NT2/D1 (cell line): ENCODE measurements at regions not wholly inside any gene's neighbourhood (a gene's known extent, or its start where the extent isn't known, plus 50 kb on each side); places are given as distances from the start of the nearest gene placed in this dataset.
A peak's percentile ranks its signal among the peaks of the same experiment; 100 is the strongest.
"Not testable (repeated sequence)": the region's sequence is repeated elsewhere in the genome, so short reads cannot be mapped to it uniquely, and the experiment has no call there.

Experiments
- DNase-seq: peaks from one replicate; pipeline ENCODE4 v3.0.0-alpha.2; 2011; ENCODE audit warnings: low read depth, low spot score
- H3K27me3 ChIP-seq: 2 replicates; pipeline ENCODE4 v1.6.0; 2011; ENCODE audit warnings: mild to moderate bottlenecking; ENCODE audit not compliant: insufficient read length, insufficient read depth
- H3K36me3 ChIP-seq: 2 replicates; pipeline ENCODE4 v1.6.1; 2011; ENCODE audit warnings: mild to moderate bottlenecking, low read length, mixed read lengths; ENCODE audit not compliant: insufficient read depth, insufficient read length
- H3K4me1 ChIP-seq: 2 replicates; pipeline ENCODE4 v1.5.1; 2011; ENCODE audit not compliant: insufficient read depth, insufficient read length
- H3K4me3 ChIP-seq: 2 replicates; pipeline ENCODE4 v1.5.1; 2011; ENCODE audit warnings: low read depth; ENCODE audit not compliant: insufficient read length
- H3K9ac ChIP-seq: 2 replicates; pipeline ENCODE4 v1.6.0; 2011; ENCODE audit warnings: low read depth; ENCODE audit not compliant: insufficient read length
- H3K9me3 ChIP-seq: 2 replicates; pipeline ENCODE4 v1.5.1; 2011; ENCODE audit warnings: mild to moderate bottlenecking, low read length; ENCODE audit not compliant: insufficient read depth
- SUZ12 ChIP-seq: IDR thresholded peaks from 2 replicates; pipeline ENCODE4 v1.6.1; 2011; ENCODE audit not compliant: insufficient read length, insufficient read depth; ENCODE audit errors: extremely low read depth
- YY1 ChIP-seq: IDR thresholded peaks from 2 replicates; pipeline ENCODE4 v1.6.1; 2011; ENCODE audit not compliant: insufficient read length, insufficient read depth
- ZNF274 ChIP-seq: IDR thresholded peaks from 2 replicates; pipeline ENCODE4 v1.6.1; 2011; ENCODE audit warnings: mild to moderate bottlenecking, low read depth, low read length

GRCh38 chr2:36287363-36288275 is 68.0 kb upstream of the CRIM1 start:
- no peak for DNase-seq
- no peaks in the 10 kb centered on the region for H3K4me1 ChIP-seq
- no peaks in the 10 kb centered on the region for H3K9me3 ChIP-seq
- no peak overlapping the region for H3K4me3 ChIP-seq
- no peaks in the 10 kb centered on the region for H3K27me3 ChIP-seq
- no peak overlapping the region for H3K9ac ChIP-seq
- no peaks in the 10 kb centered on the region for H3K36me3 ChIP-seq
- TF ChIP-seq SUZ12 (no peak), ZNF274 (no peak)

DNA sequence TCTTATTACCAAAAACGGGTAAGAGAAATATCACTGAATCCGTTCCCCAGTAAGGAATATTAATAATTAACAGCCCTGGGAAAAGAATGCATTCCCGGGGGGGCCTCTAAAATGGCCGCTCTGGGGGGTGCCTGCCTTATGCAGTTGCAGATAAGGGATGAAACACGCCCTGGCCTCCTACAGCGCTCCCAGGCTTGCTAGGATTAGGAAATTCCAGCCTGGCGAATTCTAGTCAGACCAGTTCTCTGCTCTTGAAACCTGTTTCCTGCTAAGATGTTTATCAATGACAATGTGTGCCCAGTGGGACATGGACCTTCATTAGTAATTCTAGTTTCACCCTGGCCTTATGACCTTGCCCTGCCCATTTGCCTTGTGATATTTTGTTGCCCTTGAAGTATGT is 76.1 kb upstream of the CRIM1 start:
- not testable (repeated sequence) for DNase-seq, H3K4me1 ChIP-seq, H3K4me3 ChIP-seq, H3K9ac ChIP-seq, H3K27me3 ChIP-seq, H3K9me3 ChIP-seq, H3K36me3 ChIP-seq

GRCh38 chr2:36277881-36278523 is 77.6 kb upstream of the CRIM1 start:
- H3K9ac ChIP-seq = no peak overlapping the region
- no peaks in the 10 kb centered on the region for H3K27me3 ChIP-seq
- H3K4me1 ChIP-seq = no peaks in the 10 kb centered on the region
- no peak for DNase-seq
- TF ChIP-seq SUZ12 = no peak
- no peaks in the 10 kb centered on the region for H3K9me3 ChIP-seq
- no peaks in the 10 kb centered on the region for H3K36me3 ChIP-seq
- H3K4me3 ChIP-seq = no peak overlapping the region

DNA sequence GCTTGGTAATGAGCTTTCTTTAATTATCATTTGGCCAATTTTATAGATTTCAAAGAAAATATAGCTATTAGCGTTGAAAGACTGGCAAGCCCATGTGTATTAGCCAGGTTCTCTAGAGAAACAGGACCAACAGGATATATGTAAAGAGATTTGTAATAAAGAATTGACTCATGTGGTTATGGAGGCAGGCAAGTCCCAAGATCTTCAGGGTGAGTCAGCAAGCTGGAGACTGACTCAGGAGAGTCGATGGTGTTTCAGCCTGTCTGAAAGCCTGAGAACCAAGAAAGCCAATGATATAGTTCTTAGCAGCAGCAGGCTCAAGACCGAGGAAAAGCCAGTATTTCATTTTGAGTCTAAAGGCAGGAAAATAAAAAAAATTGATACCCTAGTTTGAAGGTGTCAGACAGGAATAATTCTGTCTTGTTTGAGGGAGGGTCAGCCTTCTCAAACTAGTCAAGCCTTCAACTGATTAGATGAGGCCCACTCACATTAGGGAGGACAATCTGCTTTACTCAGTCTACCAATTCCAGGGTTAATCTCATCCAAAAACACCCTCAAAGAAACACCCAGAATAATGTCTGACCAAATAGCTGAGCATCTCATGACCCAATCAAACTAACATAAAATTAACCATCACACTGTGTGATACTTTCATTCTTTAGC is 78.3 kb upstream of the CRIM1 start:
- no peaks in the 10 kb centered on the region for H3K27me3 ChIP-seq
- H3K9me3 ChIP-seq = no peaks in the 10 kb centered on the region
- no peak overlapping the region for H3K4me3 ChIP-seq
- TF ChIP-seq YY1 (no peak), ZNF274 (no peak), SUZ12 (no peak)
- H3K36me3 ChIP-seq = no peaks in the 10 kb centered on the region
- H3K4me1 ChIP-seq = no peaks in the 10 kb centered on the region
- DNase-seq = no peak
- no peak overlapping the region for H3K9ac ChIP-seq

- no peak overlapping the region for H3K9ac ChIP-seq
- no peaks in the 10 kb centered on the region for H3K4me1 ChIP-seq
- no peaks in the 10 kb centered on the region for H3K27me3 ChIP-seq
- no peak overlapping the region for H3K4me3 ChIP-seq
- no peaks in the 10 kb centered on the region for H3K9me3 ChIP-seq
- DNase-seq = no peak
- no peaks in the 10 kb centered on the region for H3K36me3 ChIP-seq
- TF ChIP-seq SUZ12 (no peak), YY1 (no peak), ZNF274 (no peak)
These were observed 84.3 kb upstream of the CRIM1 start for GRCh38 chr2:36271266-36271665.

GRCh38 chr2:36270758-36271157 is 84.8 kb upstream of the CRIM1 start:
- Histone ChIP-seq H3K36me3 (no peaks in the 10 kb centered on the region), H3K9ac (no peak overlapping the region), H3K27me3 (no peaks in the 10 kb centered on the region), H3K9me3 (no peaks in the 10 kb centered on the region), H3K4me3 (no peak overlapping the region), H3K4me1 (no peaks in the 10 kb centered on the region)
- DNase-seq = peak; percentile 84
- TF ChIP-seq ZNF274 = no peak
- TF ChIP-seq SUZ12 = no peak
- TF ChIP-seq YY1 = no peak

DNA sequence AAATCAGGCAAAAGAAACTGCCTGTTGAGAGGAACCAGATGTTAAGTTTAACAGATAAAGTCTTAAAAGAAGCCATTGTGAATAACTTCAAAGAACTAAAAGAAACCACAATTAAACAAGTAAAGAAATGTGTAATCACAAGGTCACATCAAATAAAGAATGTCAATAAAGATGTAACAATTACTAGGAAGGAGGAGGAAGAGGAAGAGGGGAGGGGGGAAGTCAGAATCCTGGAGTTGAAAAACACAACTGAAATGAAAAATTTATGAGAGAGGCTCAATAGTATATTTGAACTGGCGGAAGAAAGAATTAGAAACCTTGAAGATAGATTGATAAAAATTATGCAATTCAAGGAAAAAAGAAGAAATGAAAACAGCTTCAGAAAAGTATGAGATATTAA is 88.4 kb upstream of the CRIM1 start:
- DNase-seq = no peak
- H3K9ac ChIP-seq = no peak overlapping the region
- no peaks in the 10 kb centered on the region for H3K36me3 ChIP-seq
- no peaks in the 10 kb centered on the region for H3K4me1 ChIP-seq
- H3K27me3 ChIP-seq = no peaks in the 10 kb centered on the region
- H3K4me3 ChIP-seq = no peak overlapping the region
- TF ChIP-seq SUZ12 (no peak), YY1 (no peak), ZNF274 (no peak)
- H3K9me3 ChIP-seq = no peaks in the 10 kb centered on the region
